ENCODE measurements at regions not wholly inside any gene's neighbourhood (a gene's known extent, or its start where the extent isn't known, plus 50 kb on each side); places are given as distances from the start of the nearest gene placed in this dataset.
"Not testable (repeated sequence)": the region's sequence is repeated elsewhere in the genome, so short reads cannot be mapped to it uniquely, and the experiment has no call there.

- not testable (repeated sequence) for DNase-seq (ENCODE audit: low read depth, low spot score); H3K4me3 ChIP-seq (ENCODE audit: low read length)
Measured at GRCh38 chr17:43345515-43345914, 53.3 kb upstream of the ARL4D start.

GRCh38 chr17:43344685-43345084 lies 54.1 kb upstream of the ARL4D start:
- no peak overlapping the region for H3K4me3 ChIP-seq (ENCODE audit: low read length)
- DNase-seq (ENCODE audit: low read depth, low spot score), result no peak

GRCh38 chr17:43342589-43342890 lies 56.3 kb upstream of the ARL4D start:
- no peak overlapping the region for H3K4me3 ChIP-seq (ENCODE audit: low read length)
- DNase-seq (ENCODE audit: low read depth, low spot score), result no peak

GRCh38 chr17:43341715-43342588 lies 56.8 kb upstream of the ARL4D start:
- DNase-seq (ENCODE audit: low read depth, low spot score), result no peak
- H3K4me3 ChIP-seq (ENCODE audit: low read length), result no peak overlapping the region

GRCh38 chr17:43338886-43339516 lies 59.8 kb upstream of the ARL4D start:
- peak; percentile 44 for DNase-seq (ENCODE audit: low read depth, low spot score)
- no peak overlapping the region for H3K4me3 ChIP-seq (ENCODE audit: low read length)

GRCh38 chr17:43337684-43338428 lies 60.9 kb upstream of the ARL4D start:
- no peak overlapping the region for H3K4me3 ChIP-seq (ENCODE audit: low read length)
- no peak for DNase-seq (ENCODE audit: low read depth, low spot score)

- H3K4me3 ChIP-seq (ENCODE audit: low read length), result no peak overlapping the region
- no peak for DNase-seq (ENCODE audit: low read depth, low spot score)
Measured at GRCh38 chr17:43334738-43335402, 63.9 kb upstream of the ARL4D start.

- no peak overlapping the region for H3K4me3 ChIP-seq (ENCODE audit: low read length)
- no peak for DNase-seq (ENCODE audit: low read depth, low spot score)
Measured at GRCh38 chr17:43333433-43333943, 65.3 kb upstream of the ARL4D start.

GRCh38 chr17:43332230-43332629 lies 66.6 kb upstream of the ARL4D start:
- no peak for DNase-seq (ENCODE audit: low read depth, low spot score)
- no peak overlapping the region for H3K4me3 ChIP-seq (ENCODE audit: low read length)

- DNase-seq (ENCODE audit: low read depth, low spot score), result no peak
- no peak overlapping the region for H3K4me3 ChIP-seq (ENCODE audit: low read length)
Measured at GRCh38 chr17:43330876-43331639, 67.7 kb upstream of the ARL4D start.

- H3K4me3 ChIP-seq (ENCODE audit: low read length), result no peak overlapping the region
- DNase-seq (ENCODE audit: low read depth, low spot score), result no peak
Measured at GRCh38 chr17:43329183-43329582, 69.6 kb upstream of the ARL4D start.

GRCh38 chr17:43328650-43329049 lies 70.1 kb upstream of the ARL4D start:
- no peak overlapping the region for H3K4me3 ChIP-seq (ENCODE audit: low read length)
- no peak for DNase-seq (ENCODE audit: low read depth, low spot score)

GRCh38 chr17:43327834-43328420 lies 70.9 kb upstream of the ARL4D start:
- no peak for DNase-seq (ENCODE audit: low read depth, low spot score)
- no peak overlapping the region for H3K4me3 ChIP-seq (ENCODE audit: low read length)

GRCh38 chr17:43327421-43327820 lies 71.4 kb upstream of the ARL4D start:
- DNase-seq (ENCODE audit: low read depth, low spot score), result no peak
- no peak overlapping the region for H3K4me3 ChIP-seq (ENCODE audit: low read length)

- H3K4me3 ChIP-seq (ENCODE audit: low read length), result no peak overlapping the region
- no peak for DNase-seq (ENCODE audit: low read depth, low spot score)
Measured at GRCh38 chr17:43326490-43327275, 72.1 kb upstream of the ARL4D start.

GRCh38 chr17:43324205-43324893 lies 74.4 kb upstream of the ARL4D start:
- no peak overlapping the region for H3K4me3 ChIP-seq (ENCODE audit: low read length)
- DNase-seq (ENCODE audit: low read depth, low spot score), result no peak
